Fibroblast of lung (primary cell): ENCODE measurements at regions not wholly inside any gene's neighbourhood (a gene's known extent, or its start where the extent isn't known, plus 50 kb on each side); places are given as distances from the start of the nearest gene placed in this dataset.

ENCODE experiments used
- CTCF ChIP-seq, 2 donors: IDR thresholded peaks in 1 of 2; conservative IDR thresholded peaks in 1 of 2; 1 replicate in 1 of 2; 2 replicates in 1 of 2; pipeline ENCODE4 v1.5.1; 2011 to 2012; ENCODE audit warnings: low read length in 2 of 2, control low read depth in 1 of 2, inconsistent platforms in 1 of 2, low read depth in 1 of 2, mild to moderate bottlenecking in 1 of 2
- EZH2 ChIP-seq: IDR thresholded peaks from 2 replicates; pipeline ENCODE4 v1.5.1; 2012; ENCODE audit warnings: low read length, control low read depth, mild to moderate bottlenecking; ENCODE audit errors: missing control alignments

GRCh38 chr13:60944016-60944415 lies 471.6 kb downstream of the PCDH20 start:
- no peak for TF ChIP-seq CTCF (conservative IDR thresholded peaks at IDR 0.05 in 1 of 2, IDR thresholded peaks at IDR 0.05 in 1 of 2; ENCODE audit: low read depth in 1 of 2, low read length in 2 of 2)
- TF ChIP-seq EZH2 = no peak
